ENCODE measurements at regions not wholly inside any gene's neighbourhood (a gene's known extent, or its start where the extent isn't known, plus 50 kb on each side); places are given as distances from the start of the nearest gene placed in this dataset.
A peak's percentile ranks its signal among the peaks of the same experiment; 100 is the strongest.

- peak; percentile 33 for DNase-seq
Observed at GRCh38 chr14:51479584-51480325, 172.0 kb upstream of the FRMD6 start.

GRCh38 chr14:51481643-51482042 lies 170.1 kb upstream of the FRMD6 start:
- DNase-seq, result peak; percentile 63

GRCh38 chr14:51482102-51482501 lies 169.6 kb upstream of the FRMD6 start:
- peak; percentile 39 for DNase-seq

- DNase-seq, result peak; percentile 60
Observed at GRCh38 chr14:51484485-51484884, 167.2 kb upstream of the FRMD6 start.

- DNase-seq, result no peak
Observed at GRCh38 chr14:51485733-51486132, 166.0 kb upstream of the FRMD6 start.

GRCh38 chr14:51487848-51488247 lies 163.9 kb upstream of the FRMD6 start:
- no peak for DNase-seq

- DNase-seq, result no peak
Observed at GRCh38 chr14:51488569-51489220, 163.0 kb upstream of the FRMD6 start.

GRCh38 chr14:51490205-51490604 lies 161.5 kb upstream of the FRMD6 start:
- DNase-seq, result no peak

- no peak for DNase-seq
Observed at GRCh38 chr14:51491036-51491545, 160.6 kb upstream of the FRMD6 start.

- no peak for DNase-seq
Observed at GRCh38 chr14:51491776-51492175, 159.9 kb upstream of the FRMD6 start.

GRCh38 chr14:51495319-51495718 lies 156.4 kb upstream of the FRMD6 start:
- no peak for DNase-seq

GRCh38 chr14:51498411-51499227 lies 153.1 kb upstream of the FRMD6 start:
- peak; percentile 37 for DNase-seq

- DNase-seq, result no peak
Observed at GRCh38 chr14:51500776-51501175, 150.9 kb upstream of the FRMD6 start.

- no peak for DNase-seq
Observed at GRCh38 chr14:51501746-51502145, 150.0 kb upstream of the FRMD6 start.

- peak; percentile 58 for DNase-seq
Observed at GRCh38 chr14:51504669-51505068, 147.0 kb upstream of the FRMD6 start.

- peak; percentile 91 for DNase-seq
Observed at GRCh38 chr14:51507511-51507905, 144.2 kb upstream of the FRMD6 start.

GRCh38 chr14:51507906-51508511 lies 143.7 kb upstream of the FRMD6 start:
- peak; percentile 93 for DNase-seq

GRCh38 chr14:51511265-51511664 lies 140.4 kb upstream of the FRMD6 start:
- DNase-seq, result no peak

- no peak for DNase-seq
Observed at GRCh38 chr14:51512316-51512715, 139.4 kb upstream of the FRMD6 start.

GRCh38 chr14:51513281-51513680 lies 138.4 kb upstream of the FRMD6 start:
- DNase-seq, result no peak

- no peak for DNase-seq
Observed at GRCh38 chr14:51513933-51514332, 137.8 kb upstream of the FRMD6 start.

- DNase-seq, result no peak
Observed at GRCh38 chr14:51515611-51516010, 136.1 kb upstream of the FRMD6 start.

Measured in NCI-H446 treated with DMSO at 0.1 percent for 48 hours (cell line).